GM18909 (cell line): ENCODE measurements at regions not wholly inside any gene's neighbourhood (a gene's known extent, or its start where the extent isn't known, plus 50 kb on each side); places are given as distances from the start of the nearest gene placed in this dataset.
A peak's percentile ranks its signal among the peaks of the same experiment; 100 is the strongest.
"Not testable (repeated sequence)": the region's sequence is repeated elsewhere in the genome, so short reads cannot be mapped to it uniquely, and the experiment has no call there.

Experiments used
- ATAC-seq: cut with Tn5 transposase; IDR thresholded peaks from one replicate; pipeline ENCODE4 v1.9.1; 2021; ENCODE audit warnings: mild to moderate bottlenecking; ENCODE audit not compliant: unreplicated experiment, poor library complexity

- ATAC-seq = no peak
These were observed 804.2 kb upstream of the NECTIN3 start for GRCh38 chr3:110267304-110267845.

GRCh38 chr3:110272525-110272924 is 799.1 kb upstream of the NECTIN3 start:
- no peak for ATAC-seq

GRCh38 chr3:110291886-110292501 is 779.6 kb upstream of the NECTIN3 start:
- ATAC-seq = no peak

- ATAC-seq = no peak
These were observed 778.0 kb upstream of the NECTIN3 start for GRCh38 chr3:110293660-110294059.

GRCh38 chr3:110296885-110297284 is 774.7 kb upstream of the NECTIN3 start:
- ATAC-seq = no peak

GRCh38 chr3:110301781-110302180 is 769.8 kb upstream of the NECTIN3 start:
- ATAC-seq = no peak

GRCh38 chr3:110307065-110307809 is 764.4 kb upstream of the NECTIN3 start:
- no peak for ATAC-seq

GRCh38 chr3:110311541-110311940 is 760.1 kb upstream of the NECTIN3 start:
- no peak for ATAC-seq

- ATAC-seq = peak; percentile 96
These were observed 757.0 kb upstream of the NECTIN3 start for GRCh38 chr3:110314512-110315114.

GRCh38 chr3:110318108-110318507 is 753.5 kb upstream of the NECTIN3 start:
- ATAC-seq = no peak

- ATAC-seq = no peak
These were observed 748.3 kb upstream of the NECTIN3 start for GRCh38 chr3:110323349-110323748.

GRCh38 chr3:110324171-110324705 is 747.4 kb upstream of the NECTIN3 start:
- ATAC-seq = no peak

- ATAC-seq = no peak
These were observed 743.7 kb upstream of the NECTIN3 start for GRCh38 chr3:110327870-110328269.

GRCh38 chr3:110331562-110331961 is 740.1 kb upstream of the NECTIN3 start:
- not testable (repeated sequence) for ATAC-seq

GRCh38 chr3:110332629-110333028 is 739.0 kb upstream of the NECTIN3 start:
- ATAC-seq = no peak

- ATAC-seq = no peak
These were observed 730.6 kb upstream of the NECTIN3 start for GRCh38 chr3:110341047-110341446.

GRCh38 chr3:110343376-110343775 is 728.2 kb upstream of the NECTIN3 start:
- no peak for ATAC-seq

- ATAC-seq = peak; percentile 92
These were observed 727.7 kb upstream of the NECTIN3 start for GRCh38 chr3:110343945-110344344.

GRCh38 chr3:110344487-110344886 is 727.1 kb upstream of the NECTIN3 start:
- ATAC-seq = peak; percentile 5

- ATAC-seq = peak; percentile 48
These were observed 726.5 kb upstream of the NECTIN3 start for GRCh38 chr3:110344897-110345767.
